CD4-positive, alpha-beta T cell (primary cell): ENCODE measurements at regions not wholly inside any gene's neighbourhood (a gene's known extent, or its start where the extent isn't known, plus 50 kb on each side); places are given as distances from the start of the nearest gene placed in this dataset.

Experiments
- ATAC-seq: fragments of 200-7000 bp; cut with Tn5 transposase; one replicate; pipeline ENCODE4 v1.10.0; 2022; ENCODE audit warnings: mild to moderate bottlenecking; ENCODE audit not compliant: poor library complexity
- CTCF ChIA-PET: fragments of 350-600 bp; sonication (Branson Sonifier 250); formaldehyde crosslinking; loops from one replicate; lab custom pipeline; 2021; ENCODE audit warnings: antibody characterized with exemption, inconsistent platforms; lab: Charles Lee
- POLR2A ChIA-PET: fragments of 350-600 bp; sonication (Branson Sonifier 250); formaldehyde crosslinking; loops from one replicate; lab custom pipeline; 2021; ENCODE audit warnings: antibody characterized with exemption, inconsistent platforms; lab: Charles Lee
- DNase-seq, 14 experiments: peaks; one replicate each; pipeline ENCODE4 v3.0.0-alpha.2; 2013 to 2020; ENCODE audit warnings: mixed read lengths in 2 of 14
- H3K27ac ChIP-seq, 2 donors: one replicate each; pipeline versions ENCODE4 v1.5.1 to v1.7.0; 2013; ENCODE audit warnings: low read length in 2 of 2, low read depth in 1 of 2, mild to moderate bottlenecking in 1 of 2
- H3K27me3 ChIP-seq, 2 experiments: 1 replicate in 1 of 2; 2 replicates in 1 of 2; pipeline versions ENCODE4 v1.6.1 to v1.7.0; 2013; ENCODE audit warnings: low read length in 2 of 2, control low read depth in 1 of 2, mild to moderate bottlenecking in 1 of 2, moderate library complexity in 1 of 2; ENCODE audit not compliant: insufficient read depth in 2 of 2, control insufficient read depth in 1 of 2
- H3K36me3 ChIP-seq: one replicate; pipeline ENCODE4 v1.6.1; 2013; ENCODE audit warnings: low read length, control low read depth; ENCODE audit not compliant: insufficient read depth
- H3K4me1 ChIP-seq: one replicate; pipeline ENCODE4 v1.6.1; 2013; ENCODE audit warnings: low read length, control low read depth; ENCODE audit not compliant: insufficient read depth
- H3K4me3 ChIP-seq: one replicate; pipeline ENCODE4 v1.5.1; 2013; ENCODE audit warnings: mild to moderate bottlenecking, low read length, moderate library complexity
- H3K9me3 ChIP-seq, 2 experiments: 1 replicate in 1 of 2; 2 replicates in 1 of 2; pipeline versions ENCODE4 v1.6.1 to v1.7.0; 2013; ENCODE audit warnings: low read length in 2 of 2, mild to moderate bottlenecking in 2 of 2, control low read depth in 1 of 2, moderate library complexity in 1 of 2; ENCODE audit not compliant: control insufficient read depth in 1 of 2, insufficient read depth in 1 of 2
- H3K27ac Mint-ChIP-seq: one replicate; pipeline ENCODE4 v1.8.0; 2020; ENCODE audit warnings: mixed read lengths
- H3K27me3 Mint-ChIP-seq: one replicate; pipeline ENCODE4 v1.8.0; 2021; ENCODE audit warnings: mixed read lengths
- H3K36me3 Mint-ChIP-seq: one replicate; pipeline ENCODE4 v1.8.0; 2021; ENCODE audit warnings: low read depth, mixed read lengths
- H3K4me1 Mint-ChIP-seq: one replicate; pipeline ENCODE4 v1.8.0; 2021; ENCODE audit warnings: low read depth, mixed read lengths
- H3K4me3 Mint-ChIP-seq: one replicate; pipeline ENCODE4 v1.8.0; 2020; ENCODE audit warnings: mild to moderate bottlenecking, mixed read lengths
- H3K9me3 Mint-ChIP-seq: one replicate; pipeline ENCODE4 v1.8.0; 2020; ENCODE audit warnings: mixed read lengths
- CTCF ChIP-seq: fragments of 200-600 bp; IDR thresholded peaks from one replicate; pipeline ENCODE4 v1.8.0; 2022; ENCODE audit warnings: antibody characterized with exemption, mild to moderate bottlenecking
- intact Hi-C, 2 experiments: fragments of 100-400 bp; cut with DNase I in 1 of 2; cut with micrococcal nuclease in 1 of 2; formaldehyde crosslinking; loops; one replicate each; pipeline versions ENCODE4 v1.15.1 to v1.9.0; 2023 to 2025; cut with DNase I, micrococcal nuclease

DNA sequence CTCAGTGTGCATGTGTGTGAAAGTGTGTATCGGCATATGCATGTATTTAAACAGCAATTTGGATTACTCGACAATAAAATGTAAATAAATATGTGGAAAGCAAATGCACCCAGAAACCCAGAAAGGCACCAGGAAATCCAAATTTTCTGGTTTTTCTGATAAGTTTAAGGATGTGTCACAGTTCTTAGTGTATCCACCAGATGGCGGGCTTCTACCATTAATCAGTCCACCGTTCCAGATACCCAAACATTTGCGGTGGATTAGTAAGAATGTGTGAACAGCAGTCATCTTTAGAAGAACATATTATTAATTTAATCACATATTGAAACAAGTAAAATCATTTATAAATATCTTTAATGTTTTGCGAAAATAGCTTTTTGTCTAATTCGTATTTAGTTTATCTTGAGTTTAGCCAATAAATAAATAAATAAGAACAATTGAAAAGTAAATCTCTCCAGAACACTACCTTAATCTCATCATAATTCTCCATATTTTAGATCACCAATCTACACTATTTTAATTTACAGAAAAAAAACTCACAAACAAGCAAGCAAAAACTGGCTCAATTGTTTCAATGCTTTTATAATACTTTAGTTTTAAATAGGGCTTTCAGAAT, 298.9 kb downstream of the DSEL start:
- Histone ChIP-seq H3K4me3 (no peak overlapping the region), H3K27me3 (no peaks in the 10 kb centered on the region), H3K4me1 (no peaks in the 10 kb centered on the region), H3K27ac (no peak overlapping the region), H3K36me3 (no peaks in the 10 kb centered on the region), H3K9me3 (no peaks in the 10 kb centered on the region)
- peak; percentile 86 for ATAC-seq
- ChIA-PET POLR2A (interaction anchor here (0.6 kb wide), 1 partner anchor 1443 kb away, joined by 3 read pairs; no protein-coding TSS in a partner anchor), CTCF (no interaction called here)
- Mint-ChIP-seq H3K4me3 (no peak overlapping the region), H3K27me3 (peaks cover 7% of the 10 kb centered on the region), H3K4me1 (no peaks in the 10 kb centered on the region), H3K36me3 (no peaks in the 10 kb centered on the region), H3K9me3 (no peaks in the 10 kb centered on the region), H3K27ac (no peak overlapping the region)
- intact Hi-C loops, result loop anchor here (1.0 to 5.0 kb wide), 4 partner anchors 300 to 1518 kb away; partner anchors contain the start of gene DSEL (in 1 of the 2)
- peak; percentile 87 for TF ChIP-seq CTCF
- peak in 13 of 14 experiments; percentile 16 to 76 (median 37) for DNase-seq

DNA sequence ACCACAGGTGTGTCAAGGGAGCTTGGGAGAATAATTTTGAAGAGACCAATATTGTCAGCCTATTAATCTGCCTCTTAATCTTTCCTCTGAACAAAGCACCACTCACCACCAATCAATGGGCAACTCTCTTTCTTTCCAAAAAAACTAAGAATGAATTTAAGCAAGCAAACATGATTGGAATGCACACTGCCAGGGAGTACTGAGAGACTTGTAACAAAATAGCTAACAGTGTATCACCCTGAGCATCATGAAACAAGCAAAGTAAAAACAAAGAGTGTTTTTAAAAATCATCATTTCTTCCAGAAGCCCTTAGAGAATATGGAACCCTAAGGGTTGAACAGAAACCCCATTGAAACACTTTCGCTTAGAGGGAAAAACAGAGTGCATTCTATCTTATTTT, 299.7 kb downstream of the DSEL start:
- DNase-seq (no peak), ATAC-seq (no peak)
- Histone ChIP-seq H3K27ac (no peak overlapping the region), H3K9me3 (no peaks in the 10 kb centered on the region), H3K4me1 (no peaks in the 10 kb centered on the region), H3K27me3 (no peaks in the 10 kb centered on the region), H3K36me3 (no peaks in the 10 kb centered on the region), H3K4me3 (no peak overlapping the region)
- Mint-ChIP-seq H3K27me3 (peaks cover 7% of the 10 kb centered on the region), H3K27ac (no peak overlapping the region), H3K36me3 (no peaks in the 10 kb centered on the region), H3K9me3 (no peaks in the 10 kb centered on the region), H3K4me3 (no peak overlapping the region), H3K4me1 (no peaks in the 10 kb centered on the region)
- ChIA-PET POLR2A (no interaction called here), CTCF (no interaction called here)
- intact Hi-C loops, result loop anchor here (1.0 to 5.0 kb wide), 4 partner anchors 300 to 1518 kb away; partner anchors contain the start of gene DSEL (in 1 of the 2)
- no peak for TF ChIP-seq CTCF

GRCh38 chr18:67215686-67216085, 300.8 kb downstream of the DSEL start:
- no peaks in the 10 kb centered on the region for H3K9me3 Mint-ChIP-seq
- Histone ChIP-seq H3K4me3 (no peak overlapping the region), H3K27me3 (no peaks in the 10 kb centered on the region), H3K27ac (no peak overlapping the region), H3K36me3 (no peaks in the 10 kb centered on the region), H3K4me1 (no peaks in the 10 kb centered on the region), H3K9me3 (no peaks in the 10 kb centered on the region)
- no peak overlapping the region for H3K4me3 Mint-ChIP-seq
- intact Hi-C loops, result loop anchor here in 1 of 2 experiments (2.0 to 5.0 kb wide), 2 partner anchors 302 to 1519 kb away; partner anchors contain the start of gene DSEL
- H3K36me3 Mint-ChIP-seq, result no peaks in the 10 kb centered on the region
- DNase-seq, result no peak
- POLR2A ChIA-PET, result no interaction called here
- H3K4me1 Mint-ChIP-seq, result no peaks in the 10 kb centered on the region
- no peak for ATAC-seq
- TF ChIP-seq CTCF, result no peak
- H3K27ac Mint-ChIP-seq, result no peak overlapping the region
- peaks cover 12% of the 10 kb centered on the region for H3K27me3 Mint-ChIP-seq
- CTCF ChIA-PET, result no interaction called here
